Right cardiac atrium (tissue), 5 donors: ENCODE measurements at regions not wholly inside any gene's neighbourhood (a gene's known extent, or its start where the extent isn't known, plus 50 kb on each side); places are given as distances from the start of the nearest gene placed in this dataset.

Experiments used
- ATAC-seq, 2 donors: fragments of 200-7000 bp; cut with Tn5 transposase; one replicate each; pipeline versions ENCODE4 v1.8.0 to v1.9.1; 2020; ENCODE audit warnings: moderate library complexity in 2 of 2, mild to moderate bottlenecking in 1 of 2
- DNase-seq, 3 donors: peaks; one replicate each; pipeline ENCODE4 v3.0.0-alpha.2; 2020
- H3K27ac ChIP-seq: one replicate; pipeline ENCODE4 v1.5.1; 2013; ENCODE audit warnings: mild to moderate bottlenecking, low read length, control low read depth, moderate library complexity
- H3K27me3 ChIP-seq: one replicate; pipeline ENCODE4 v1.6.1; 2013; ENCODE audit not compliant: control insufficient read depth, insufficient read depth
- H3K4me1 ChIP-seq: one replicate; pipeline ENCODE4 v1.6.1; 2013; ENCODE audit warnings: low read length; ENCODE audit not compliant: control insufficient read depth, insufficient read depth
- H3K4me3 ChIP-seq: one replicate; pipeline ENCODE4 v1.5.1; 2013; ENCODE audit warnings: low read length, control low read depth
- H3K9me3 ChIP-seq: one replicate; pipeline ENCODE4 v1.6.1; 2013; ENCODE audit warnings: low read length; ENCODE audit not compliant: control insufficient read depth
- WGBS: extraction: QIAGEN DNeasy Blood & Tissue Kit; methylation state at CpG from one replicate; pipeline ENCODE4 v1.1.7; 2013; 5-methylcytosine and 5-hydroxymethylcytosine counted together
- intact Hi-C, 4 donors: fragments of 100-400 bp; cut with DNase I; formaldehyde crosslinking; loops; one replicate each; pipeline versions ENCODE4 v1.11.0 to v1.14.0; 2022 to 2023
- donor health status: healthy with polysubstance abuse.
- donor health status: DM: no; HTN: yes; CAD: no.
- donor health status: DM: no; HTN: no; CAD: no.
- donor health status: DM: no; HTN: yes; CAD: no; lungs with severe emphysema.
- donor health status: DM: yes; HTN: yes; CAD: no.

- 26% methylated on average over 7 of the region's 7 CpGs for WGBS
- Histone ChIP-seq H3K27me3 (no peaks in the 10 kb centered on the region), H3K4me3 (no peak overlapping the region), H3K27ac (no peak overlapping the region), H3K4me1 (no peaks in the 10 kb centered on the region), H3K9me3 (no peaks in the 10 kb centered on the region)
- DNase-seq (no peak), ATAC-seq (peak; percentile 34 to 66)
- intact Hi-C loops = no loop called here
Measured at GRCh38 chr14:82239223-82239622, 705.6 kb upstream of the SEL1L start.

DNA sequence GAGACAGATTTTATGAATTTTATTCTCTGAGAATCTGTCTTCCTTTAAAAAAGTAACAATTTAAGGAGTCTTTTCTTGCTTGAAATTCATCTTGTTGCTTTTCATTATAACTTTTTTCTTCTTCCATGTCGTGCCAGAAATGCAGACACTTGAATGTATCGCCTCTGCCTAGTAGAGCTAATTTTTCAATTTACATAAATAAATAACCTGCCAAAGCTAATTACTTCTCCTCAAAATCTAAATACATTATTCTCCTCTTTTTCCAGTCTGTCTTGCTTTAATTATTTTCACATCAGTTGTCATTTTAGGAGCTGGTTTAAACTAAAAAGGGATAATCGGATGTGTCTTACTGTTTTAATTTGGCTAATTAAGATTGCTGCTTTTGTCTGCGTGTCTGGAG lies 711.1 kb upstream of the SEL1L start:
- Histone ChIP-seq H3K27me3 (no peaks in the 10 kb centered on the region), H3K9me3 (no peaks in the 10 kb centered on the region), H3K27ac (no peak overlapping the region), H3K4me3 (no peak overlapping the region), H3K4me1 (no peaks in the 10 kb centered on the region)
- intact Hi-C loops = no loop called here
- 82% methylated on average over 4 of the region's 4 CpGs for WGBS
- no peak for ATAC-seq
- DNase-seq = no peak

DNA sequence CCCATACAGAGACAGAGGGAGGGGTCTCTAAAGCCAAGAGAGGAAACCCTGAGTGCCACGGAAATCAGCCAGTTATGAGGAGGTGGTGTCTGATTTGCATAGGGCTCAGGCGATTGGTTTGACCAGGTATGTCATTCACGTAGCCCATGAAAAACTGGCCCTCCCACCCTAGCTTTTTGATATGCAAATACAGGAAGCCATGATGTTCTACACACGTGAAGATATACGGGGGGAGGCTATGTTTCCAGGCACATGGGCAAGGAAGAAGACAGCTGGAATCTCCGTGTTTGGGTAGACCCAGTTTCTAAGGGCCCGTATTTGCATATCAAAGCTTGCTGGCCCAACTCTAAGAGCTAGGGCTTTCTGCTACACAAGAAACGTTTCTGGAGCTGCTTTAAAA lies 717.8 kb upstream of the SEL1L start:
- Histone ChIP-seq H3K27ac (no peak overlapping the region), H3K27me3 (no peaks in the 10 kb centered on the region), H3K9me3 (no peaks in the 10 kb centered on the region), H3K4me1 (no peaks in the 10 kb centered on the region), H3K4me3 (no peak overlapping the region)
- intact Hi-C loops = no loop called here
- DNase-seq (no peak), ATAC-seq (no peak)
- WGBS = 76% methylated on average over 8 of the region's 8 CpGs

DNA sequence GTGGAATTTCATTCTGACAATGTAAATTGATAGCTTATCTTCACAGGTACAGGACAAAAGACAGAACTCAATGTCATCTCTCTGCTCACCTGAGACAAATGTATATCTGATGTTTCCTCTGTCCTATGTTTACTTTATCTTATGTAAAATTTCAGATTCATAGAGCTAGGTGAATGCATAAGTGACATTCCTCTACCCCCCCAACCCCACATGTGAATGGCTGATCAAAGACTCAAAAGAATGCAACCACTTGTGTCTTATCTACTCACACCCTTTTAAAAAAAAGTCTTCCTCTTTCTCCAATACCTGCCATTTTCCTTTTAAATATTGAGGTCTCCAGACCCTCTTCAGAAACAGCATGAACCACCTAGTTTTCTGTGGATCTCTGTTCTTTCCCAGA lies 736.6 kb upstream of the SEL1L start:
- no peaks in the 10 kb centered on the region for H3K4me1 ChIP-seq
- no peak overlapping the region for H3K27ac ChIP-seq
- ATAC-seq (no peak), DNase-seq (no peak)
- intact Hi-C loops = no loop called here
- no peak overlapping the region for H3K4me3 ChIP-seq
- no peaks in the 10 kb centered on the region for H3K27me3 ChIP-seq
- no peaks in the 10 kb centered on the region for H3K9me3 ChIP-seq

GRCh38 chr14:82298811-82299210 lies 765.2 kb upstream of the SEL1L start:
- H3K4me3 ChIP-seq = no peak overlapping the region
- ATAC-seq = no peak
- DNase-seq = no peak
- H3K9me3 ChIP-seq = no peaks in the 10 kb centered on the region
- intact Hi-C loops = no loop called here
- no peak overlapping the region for H3K27ac ChIP-seq
- H3K4me1 ChIP-seq = no peaks in the 10 kb centered on the region
- H3K27me3 ChIP-seq = no peaks in the 10 kb centered on the region

- WGBS = 82% methylated on average over 2 of the region's 2 CpGs
- ATAC-seq = no peak
- Histone ChIP-seq H3K9me3 (peaks cover 4% of the 10 kb centered on the region), H3K4me3 (no peak overlapping the region), H3K4me1 (no peaks in the 10 kb centered on the region), H3K27me3 (no peaks in the 10 kb centered on the region), H3K27ac (no peak overlapping the region)
- no peak for DNase-seq
- intact Hi-C loops = no loop called here
Measured at GRCh38 chr14:82309199-82309598, 775.5 kb upstream of the SEL1L start.

GRCh38 chr14:82313889-82314288 lies 780.2 kb upstream of the SEL1L start:
- intact Hi-C loops = no loop called here
- WGBS = 27% methylated on average over 1 of the region's 1 CpG
- no peak overlapping the region for H3K27ac ChIP-seq
- H3K9me3 ChIP-seq = peaks cover 4% of the 10 kb centered on the region
- DNase-seq (no peak), ATAC-seq (peak in 1 of 2 donors; percentile 47)
- H3K4me1 ChIP-seq = no peaks in the 10 kb centered on the region
- H3K4me3 ChIP-seq = no peak overlapping the region
- H3K27me3 ChIP-seq = no peaks in the 10 kb centered on the region

- no peaks in the 10 kb centered on the region for H3K4me1 ChIP-seq
- H3K27ac ChIP-seq = no peak overlapping the region
- no peak for DNase-seq
- intact Hi-C loops = no loop called here
- H3K27me3 ChIP-seq = no peaks in the 10 kb centered on the region
- WGBS = 78% methylated on average over 4 of the region's 4 CpGs
- peaks cover 6% of the 10 kb centered on the region for H3K9me3 ChIP-seq
- no peak for ATAC-seq
- H3K4me3 ChIP-seq = no peak overlapping the region
Measured at GRCh38 chr14:82328442-82328841, 794.8 kb upstream of the SEL1L start.

- DNase-seq (no peak), ATAC-seq (no peak)
- no peak overlapping the region for H3K27ac ChIP-seq
- 71% methylated on average over 2 of the region's 2 CpGs for WGBS
- no peaks in the 10 kb centered on the region for H3K4me1 ChIP-seq
- intact Hi-C loops = no loop called here
- H3K9me3 ChIP-seq = no peaks in the 10 kb centered on the region
- no peak overlapping the region for H3K4me3 ChIP-seq
- no peaks in the 10 kb centered on the region for H3K27me3 ChIP-seq
Measured at GRCh38 chr14:82341261-82341810, 807.7 kb upstream of the SEL1L start.

DNA sequence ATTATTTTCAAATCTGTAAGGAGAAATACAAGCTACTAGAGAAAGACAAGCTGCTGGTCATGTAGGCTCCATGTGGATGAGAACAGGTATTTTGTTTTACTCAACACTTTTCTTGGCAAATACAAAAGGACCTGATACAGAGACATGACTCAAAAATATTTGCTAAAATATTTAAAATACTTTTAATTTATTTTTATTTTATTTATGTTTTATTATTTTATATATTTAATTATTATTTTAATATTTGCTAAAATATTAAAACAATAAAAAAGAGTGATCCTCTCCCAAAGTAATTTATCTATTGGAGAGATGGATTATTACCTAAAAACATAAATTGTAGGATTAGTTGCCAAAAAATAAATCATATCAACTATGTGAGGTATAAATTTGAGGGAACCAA lies 808.9 kb upstream of the SEL1L start:
- H3K4me3 ChIP-seq = no peak overlapping the region
- intact Hi-C loops = no loop called here
- no peaks in the 10 kb centered on the region for H3K27me3 ChIP-seq
- ATAC-seq = no peak
- no peaks in the 10 kb centered on the region for H3K9me3 ChIP-seq
- no peaks in the 10 kb centered on the region for H3K4me1 ChIP-seq
- H3K27ac ChIP-seq = no peak overlapping the region
- no peak for DNase-seq

DNA sequence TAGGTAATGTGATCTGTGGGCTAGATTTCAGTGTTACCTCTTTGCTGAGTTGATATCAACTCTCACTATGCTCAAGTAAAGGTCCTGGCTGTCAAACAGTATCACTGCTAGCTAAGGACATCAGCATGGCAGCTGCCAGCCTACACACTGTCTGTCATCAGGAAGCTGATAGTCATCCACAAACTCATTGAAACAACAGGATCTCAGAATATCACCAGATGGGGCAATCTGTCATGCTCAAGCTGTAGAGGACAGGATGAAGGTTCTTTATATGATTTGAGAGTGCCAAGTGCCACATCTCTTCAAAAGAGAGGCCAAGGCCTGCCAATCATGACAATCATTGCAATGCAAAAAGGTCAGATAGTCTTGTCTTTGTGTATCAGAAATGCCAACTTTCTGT lies 811.5 kb upstream of the SEL1L start:
- H3K4me3 ChIP-seq = no peak overlapping the region
- no peak for DNase-seq
- H3K27me3 ChIP-seq = no peaks in the 10 kb centered on the region
- no peak overlapping the region for H3K27ac ChIP-seq
- ATAC-seq = peak in 1 of 2 donors; percentile 51
- H3K4me1 ChIP-seq = no peaks in the 10 kb centered on the region
- intact Hi-C loops = no loop called here
- H3K9me3 ChIP-seq = no peaks in the 10 kb centered on the region

GRCh38 chr14:82354126-82354525 lies 820.5 kb upstream of the SEL1L start:
- H3K4me3 ChIP-seq = no peak overlapping the region
- H3K4me1 ChIP-seq = no peaks in the 10 kb centered on the region
- ATAC-seq = no peak
- no peaks in the 10 kb centered on the region for H3K9me3 ChIP-seq
- no peak for DNase-seq
- intact Hi-C loops = no loop called here
- no peak overlapping the region for H3K27ac ChIP-seq
- no peaks in the 10 kb centered on the region for H3K27me3 ChIP-seq
